Activated T-helper 2 cell treated with anti-CD3 and anti-CD28 coated beads, Interferon-gamma antibody, Interleukin-2, Interleukin-4, amounts not matched to agents 10 μg/mL and 5 μg/mL and 100 μg/mL, durations not matched to agents 14 hours and 24 hours and 36 hours (primary cell): ENCODE measurements at regions not wholly inside any gene's neighbourhood (a gene's known extent, or its start where the extent isn't known, plus 50 kb on each side); places are given as distances from the start of the nearest gene placed in this dataset.

Experiments
- DNase-seq: peaks from one replicate; pipeline ENCODE4 v3.0.0; 2021; ENCODE audit warnings: low spot score
- H3K27ac Mint-ChIP-seq: one replicate; pipeline ENCODE4 v1.8.0; 2021; ENCODE audit warnings: mixed read lengths
- H3K27me3 Mint-ChIP-seq: one replicate; pipeline ENCODE4 v1.8.0; 2021; ENCODE audit warnings: low read depth, mixed read lengths
- H3K36me3 Mint-ChIP-seq: one replicate; pipeline ENCODE4 v1.8.0; 2021; ENCODE audit warnings: low read depth, mixed read lengths
- H3K4me1 Mint-ChIP-seq: one replicate; pipeline ENCODE4 v1.8.0; 2021; ENCODE audit warnings: low read depth, mixed read lengths
- H3K4me3 Mint-ChIP-seq: one replicate; pipeline ENCODE4 v1.8.0; 2021; ENCODE audit warnings: low read depth, mild to moderate bottlenecking, moderate library complexity, mixed read lengths
- H3K9me3 Mint-ChIP-seq: one replicate; pipeline ENCODE4 v1.8.0; 2021; ENCODE audit warnings: mixed read lengths
- intact Hi-C: fragments of 100-400 bp; cut with micrococcal nuclease; formaldehyde crosslinking; loops from one replicate; pipeline ENCODE4 v1.15.1; 2023

GRCh38 chr4:85362550-85362949 lies 112.4 kb upstream of the ARHGAP24 start:
- H3K9me3 Mint-ChIP-seq = no peaks in the 10 kb centered on the region
- no peaks in the 10 kb centered on the region for H3K36me3 Mint-ChIP-seq
- no peak for DNase-seq
- no peaks in the 10 kb centered on the region for H3K27me3 Mint-ChIP-seq
- no peak overlapping the region for H3K27ac Mint-ChIP-seq
- intact Hi-C loops = no loop called here
- no peaks in the 10 kb centered on the region for H3K4me1 Mint-ChIP-seq
- H3K4me3 Mint-ChIP-seq = no peak overlapping the region

GRCh38 chr4:85367815-85368214 lies 107.1 kb upstream of the ARHGAP24 start:
- no peaks in the 10 kb centered on the region for H3K4me1 Mint-ChIP-seq
- H3K27ac Mint-ChIP-seq = no peak overlapping the region
- intact Hi-C loops = no loop called here
- no peak overlapping the region for H3K4me3 Mint-ChIP-seq
- no peaks in the 10 kb centered on the region for H3K36me3 Mint-ChIP-seq
- no peaks in the 10 kb centered on the region for H3K9me3 Mint-ChIP-seq
- no peaks in the 10 kb centered on the region for H3K27me3 Mint-ChIP-seq
- no peak for DNase-seq

GRCh38 chr4:85368240-85368639 lies 106.7 kb upstream of the ARHGAP24 start:
- intact Hi-C loops = no loop called here
- H3K27ac Mint-ChIP-seq = no peak overlapping the region
- H3K27me3 Mint-ChIP-seq = no peaks in the 10 kb centered on the region
- no peak overlapping the region for H3K4me3 Mint-ChIP-seq
- H3K4me1 Mint-ChIP-seq = no peaks in the 10 kb centered on the region
- no peaks in the 10 kb centered on the region for H3K36me3 Mint-ChIP-seq
- no peak for DNase-seq
- H3K9me3 Mint-ChIP-seq = no peaks in the 10 kb centered on the region

GRCh38 chr4:85368932-85369331 lies 106.0 kb upstream of the ARHGAP24 start:
- DNase-seq = no peak
- H3K4me3 Mint-ChIP-seq = no peak overlapping the region
- no peak overlapping the region for H3K27ac Mint-ChIP-seq
- no peaks in the 10 kb centered on the region for H3K9me3 Mint-ChIP-seq
- no peaks in the 10 kb centered on the region for H3K36me3 Mint-ChIP-seq
- intact Hi-C loops = no loop called here
- H3K27me3 Mint-ChIP-seq = no peaks in the 10 kb centered on the region
- no peaks in the 10 kb centered on the region for H3K4me1 Mint-ChIP-seq

- Mint-ChIP-seq H3K9me3 (no peaks in the 10 kb centered on the region), H3K27me3 (no peaks in the 10 kb centered on the region)
- intact Hi-C loops = loop anchor here (1.0 kb wide), 1 partner anchor 223 kb away; no protein-coding TSS in a partner anchor
These were observed 105.1 kb upstream of the ARHGAP24 start for GRCh38 chr4:85369703-85370380.

GRCh38 chr4:85370400-85371032 lies 104.4 kb upstream of the ARHGAP24 start:
- Mint-ChIP-seq H3K27ac (no peak overlapping the region), H3K9me3 (no peaks in the 10 kb centered on the region), H3K4me3 (no peak overlapping the region), H3K27me3 (no peaks in the 10 kb centered on the region), H3K36me3 (no peaks in the 10 kb centered on the region), H3K4me1 (no peaks in the 10 kb centered on the region)
- intact Hi-C loops = loop anchor here (1.0 kb wide), 1 partner anchor 223 kb away; no protein-coding TSS in a partner anchor
- DNase-seq = no peak

More at GRCh38 chr4:85369703-85370380, 105.1 kb upstream of the ARHGAP24 start:
- Mint-ChIP-seq H3K4me1 (no peaks in the 10 kb centered on the region), H3K27ac (no peak overlapping the region), H3K36me3 (no peaks in the 10 kb centered on the region), H3K4me3 (no peak overlapping the region)
- DNase-seq = no peak

DNA sequence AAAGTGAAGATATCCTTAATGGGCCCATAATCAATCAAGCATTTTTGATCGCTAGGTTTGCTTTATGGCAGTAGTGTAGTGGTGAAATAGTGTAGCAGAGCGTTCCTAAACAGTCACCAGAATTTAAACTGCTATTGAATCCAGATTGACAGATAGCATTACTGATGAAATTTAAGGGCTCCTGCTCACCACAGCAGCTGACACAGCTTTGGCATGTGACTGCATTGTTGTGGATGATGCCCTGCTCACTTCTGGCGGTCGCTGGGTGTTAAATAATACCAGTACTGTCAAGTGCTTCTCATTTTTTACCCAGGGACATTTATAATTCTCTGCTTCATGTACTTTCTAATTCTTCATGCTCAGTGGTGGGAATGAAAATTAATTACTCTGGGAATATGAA lies 102.0 kb upstream of the ARHGAP24 start:
- DNase-seq = no peak
- H3K9me3 Mint-ChIP-seq = no peaks in the 10 kb centered on the region
- intact Hi-C loops = no loop called here
- no peaks in the 10 kb centered on the region for H3K27me3 Mint-ChIP-seq
- no peaks in the 10 kb centered on the region for H3K36me3 Mint-ChIP-seq
- H3K4me1 Mint-ChIP-seq = no peaks in the 10 kb centered on the region
- no peak overlapping the region for H3K4me3 Mint-ChIP-seq
- no peak overlapping the region for H3K27ac Mint-ChIP-seq

- no peak overlapping the region for H3K27ac Mint-ChIP-seq
- no peak overlapping the region for H3K4me3 Mint-ChIP-seq
- H3K9me3 Mint-ChIP-seq = no peaks in the 10 kb centered on the region
- intact Hi-C loops = no loop called here
- no peaks in the 10 kb centered on the region for H3K4me1 Mint-ChIP-seq
- H3K36me3 Mint-ChIP-seq = no peaks in the 10 kb centered on the region
- H3K27me3 Mint-ChIP-seq = no peaks in the 10 kb centered on the region
- no peak for DNase-seq
These were observed 98.7 kb upstream of the ARHGAP24 start for GRCh38 chr4:85376285-85376684.

- Mint-ChIP-seq H3K9me3 (no peaks in the 10 kb centered on the region), H3K27ac (no peak overlapping the region), H3K36me3 (no peaks in the 10 kb centered on the region), H3K4me3 (no peak overlapping the region), H3K4me1 (no peaks in the 10 kb centered on the region), H3K27me3 (no peaks in the 10 kb centered on the region)
- intact Hi-C loops = no loop called here
- DNase-seq = no peak
These were observed 93.0 kb upstream of the ARHGAP24 start for GRCh38 chr4:85381968-85382367.

DNA sequence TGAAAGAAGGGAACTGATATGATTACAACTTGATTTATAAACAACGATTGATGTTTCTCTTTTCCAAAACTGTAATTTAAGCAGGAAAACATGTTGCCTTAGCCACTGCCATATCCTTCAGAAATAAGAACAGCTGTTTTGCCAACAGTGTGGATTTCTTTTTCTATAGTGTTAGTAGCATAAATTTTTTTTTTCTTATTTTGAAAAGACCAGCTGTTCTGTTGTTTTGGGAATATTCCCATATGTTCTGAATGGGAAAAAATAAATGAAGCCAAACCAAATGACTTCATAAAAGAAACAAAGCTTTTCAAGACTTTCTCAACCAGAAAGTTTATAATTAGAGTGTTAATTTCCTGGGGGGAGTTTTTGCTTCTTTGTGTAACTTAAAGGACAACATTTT lies 83.9 kb upstream of the ARHGAP24 start:
- DNase-seq = no peak
- H3K27me3 Mint-ChIP-seq = no peaks in the 10 kb centered on the region
- no peak overlapping the region for H3K27ac Mint-ChIP-seq
- H3K36me3 Mint-ChIP-seq = no peaks in the 10 kb centered on the region
- peaks cover 2% of the 10 kb centered on the region for H3K4me1 Mint-ChIP-seq
- no peak overlapping the region for H3K4me3 Mint-ChIP-seq
- H3K9me3 Mint-ChIP-seq = no peaks in the 10 kb centered on the region
- intact Hi-C loops = no loop called here

- intact Hi-C loops = no loop called here
- H3K4me3 Mint-ChIP-seq = no peak overlapping the region
- no peaks in the 10 kb centered on the region for H3K9me3 Mint-ChIP-seq
- H3K4me1 Mint-ChIP-seq = peaks cover 2% of the 10 kb centered on the region
- H3K27ac Mint-ChIP-seq = no peak overlapping the region
- no peaks in the 10 kb centered on the region for H3K36me3 Mint-ChIP-seq
- no peaks in the 10 kb centered on the region for H3K27me3 Mint-ChIP-seq
- DNase-seq = no peak
These were observed 83.2 kb upstream of the ARHGAP24 start for GRCh38 chr4:85391589-85392410.

- Mint-ChIP-seq H3K9me3 (no peaks in the 10 kb centered on the region), H3K36me3 (no peaks in the 10 kb centered on the region), H3K27me3 (no peaks in the 10 kb centered on the region), H3K4me3 (no peak overlapping the region), H3K4me1 (peaks cover 2% of the 10 kb centered on the region), H3K27ac (no peak overlapping the region)
- intact Hi-C loops = no loop called here
- DNase-seq = no peak
These were observed 81.7 kb upstream of the ARHGAP24 start for GRCh38 chr4:85393201-85393600.

- intact Hi-C loops = no loop called here
- no peaks in the 10 kb centered on the region for H3K9me3 Mint-ChIP-seq
- no peaks in the 10 kb centered on the region for H3K27me3 Mint-ChIP-seq
- no peak overlapping the region for H3K27ac Mint-ChIP-seq
- no peaks in the 10 kb centered on the region for H3K36me3 Mint-ChIP-seq
- DNase-seq = no peak
- H3K4me1 Mint-ChIP-seq = no peaks in the 10 kb centered on the region
- no peak overlapping the region for H3K4me3 Mint-ChIP-seq
These were observed 76.7 kb upstream of the ARHGAP24 start for GRCh38 chr4:85398276-85398675.
